Caco-2 (cell line): ENCODE measurements at regions not wholly inside any gene's neighbourhood (a gene's known extent, or its start where the extent isn't known, plus 50 kb on each side); places are given as distances from the start of the nearest gene placed in this dataset.

Experiments used
- BruUV-seq: library from RNA; stranded (reverse); fragments of 400-500 nt; replicated peaks from 2 replicates; lab custom pipeline; 2021; lab: Mats Ljungman, UMichigan
- CTCF ChIA-PET: fragments of 300-600 bp; sonication (Branson Sonifier 250); formaldehyde crosslinking; loops from one replicate; lab custom pipeline; 2022; ENCODE audit warnings: antibody characterized with exemption; lab: Charles Lee
- POLR2A ChIA-PET: fragments of 300-600 bp; sonication (Branson Sonifier 250); formaldehyde crosslinking; loops from one replicate; lab custom pipeline; 2022; ENCODE audit warnings: antibody characterized with exemption; lab: Charles Lee
- DNase-seq, 2 experiments: peaks; one replicate each; pipeline versions ENCODE4 v3.0.0 to v3.0.0-alpha.2; 2020 to 2022
- H3K27me3 ChIP-seq: replicated peaks from 2 replicates; pipeline ENCODE4 v1.6.0; 2011; ENCODE audit warnings: low read length; ENCODE audit not compliant: control insufficient read depth, insufficient read depth
- H3K36me3 ChIP-seq: 2 replicates; pipeline ENCODE4 v1.5.1; 2011; ENCODE audit warnings: low read length; ENCODE audit not compliant: control insufficient read depth, insufficient read depth
- H3K4me1 ChIP-seq: fragments of 250-450 bp; sonication (Bioruptor Pico); 2 replicates; pipeline ENCODE4 v1.5.1; 2020; ENCODE audit warnings: mild to moderate bottlenecking
- H3K4me3 ChIP-seq: 2 replicates; pipeline ENCODE4 v1.5.1; 2011; ENCODE audit warnings: low read depth, mild to moderate bottlenecking, control low read depth, low read length
- H3K9me3 ChIP-seq: fragments of 250-450 bp; sonication (Bioruptor Pico); 2 replicates; pipeline ENCODE4 v1.5.1; 2020; ENCODE audit warnings: mild to moderate bottlenecking, moderate library complexity
- H3K27ac Mint-ChIP-seq: one replicate; pipeline ENCODE4 v1.8.0; 2022; ENCODE audit warnings: mixed read lengths; ENCODE audit not compliant: unreplicated experiment
- H3K27me3 Mint-ChIP-seq: one replicate; pipeline ENCODE4 v1.8.0; 2022; ENCODE audit warnings: mixed read lengths; ENCODE audit not compliant: insufficient read depth, unreplicated experiment
- H3K36me3 Mint-ChIP-seq: one replicate; pipeline ENCODE4 v1.8.0; 2022; ENCODE audit warnings: mild to moderate bottlenecking, mixed read lengths; ENCODE audit not compliant: insufficient read depth, unreplicated experiment
- H3K4me1 Mint-ChIP-seq: one replicate; pipeline ENCODE4 v1.8.0; 2022; ENCODE audit warnings: low read depth, mixed read lengths; ENCODE audit not compliant: unreplicated experiment
- H3K4me3 Mint-ChIP-seq: one replicate; pipeline ENCODE4 v1.8.0; 2022; ENCODE audit warnings: mild to moderate bottlenecking, moderate library complexity, mixed read lengths; ENCODE audit not compliant: unreplicated experiment
- H3K9me3 Mint-ChIP-seq: one replicate; pipeline ENCODE4 v1.8.0; 2022; ENCODE audit warnings: mixed read lengths; ENCODE audit not compliant: unreplicated experiment
- intact Hi-C: fragments of 100-400 bp; cut with micrococcal nuclease; formaldehyde crosslinking; loops from one replicate; pipeline ENCODE4 v1.10.0; 2022; ENCODE audit not compliant: unreplicated experiment
- TF ChIP-seq, protein P1 (sequence below), 2 experiments: fragments of 200-600 bp in 1 of 2; IDR thresholded peaks; 1 replicate in 1 of 2; 2 replicates in 1 of 2; pipeline versions ENCODE4 v1.5.1 to v1.8.0; 2011 to 2022; ENCODE audit warnings: antibody characterized with exemption in 1 of 2, control low read depth in 1 of 2, inconsistent platforms in 1 of 2, low read depth in 1 of 2, low read length in 1 of 2, mild to moderate bottlenecking in 1 of 2, moderate library complexity in 1 of 2; ENCODE audit not compliant: insufficient read depth in 1 of 2, severe bottlenecking in 1 of 2, unreplicated experiment in 1 of 2

DNA sequence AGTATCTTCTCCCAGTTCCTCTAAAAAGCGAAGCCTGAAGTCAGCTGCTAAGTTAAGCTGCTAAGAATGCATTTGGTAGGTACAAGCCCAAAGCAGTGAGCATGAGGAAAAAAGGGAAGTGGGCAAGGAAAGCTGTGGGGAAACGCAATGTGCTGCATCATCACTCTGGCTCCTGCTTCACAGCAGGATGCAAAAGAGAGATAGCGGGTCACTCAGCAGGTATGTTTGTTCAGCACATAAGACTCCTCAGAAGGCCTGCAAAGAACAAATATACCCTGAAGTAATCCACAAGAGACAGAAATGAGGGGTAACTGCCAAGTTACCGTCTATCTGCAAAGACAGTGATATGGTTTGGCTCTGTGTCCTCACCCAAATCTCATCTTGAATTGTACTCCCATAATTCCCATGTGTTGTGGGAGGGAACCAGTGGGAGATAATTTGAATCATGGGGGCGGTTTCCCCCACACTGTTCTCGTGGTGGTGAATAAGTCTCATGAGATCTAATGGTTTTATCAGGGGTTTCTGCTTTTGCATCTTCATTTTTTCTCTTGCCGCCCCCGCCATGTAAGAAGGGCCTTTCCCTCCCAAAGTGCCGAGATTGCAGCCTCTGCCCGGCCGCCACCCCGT lies 127.4 kb upstream of the EGLN3 start:
- peak overlapping the region; percentile 11 for H3K27ac Mint-ChIP-seq

DNA sequence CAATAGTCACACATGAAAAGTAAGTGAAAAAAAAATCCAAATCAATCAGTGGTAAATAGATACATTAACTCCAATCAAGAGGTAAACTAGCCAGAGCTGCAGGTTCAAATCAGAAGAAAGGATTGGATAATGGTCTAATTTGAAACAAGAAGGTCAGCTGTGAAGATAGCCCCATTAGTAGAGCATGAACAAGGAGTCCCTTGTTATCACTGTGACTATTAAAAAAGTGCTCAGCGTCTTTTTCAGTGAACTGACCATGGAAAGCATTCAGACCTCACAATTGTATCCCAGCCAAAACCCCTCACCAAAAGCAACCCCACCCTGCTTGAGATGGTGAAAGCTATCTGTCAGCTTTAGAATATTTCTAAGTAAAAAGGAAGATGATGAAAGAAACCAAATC lies 125.0 kb upstream of the EGLN3 start:
- Mint-ChIP-seq H3K4me3 (no peak overlapping the region), H3K9me3 (peaks cover 20% of the 10 kb centered on the region), H3K27me3 (no peaks in the 10 kb centered on the region), H3K4me1 (peaks cover 11% of the 10 kb centered on the region), H3K36me3 (no peaks in the 10 kb centered on the region), H3K27ac (no peak overlapping the region)
- ChIA-PET CTCF (no interaction called here), POLR2A (no interaction called here)
- no peaks in the 10 kb centered on the region for H3K36me3 ChIP-seq
- no peaks in the 10 kb centered on the region for H3K9me3 ChIP-seq
- TF ChIP-seq, protein P1, sequence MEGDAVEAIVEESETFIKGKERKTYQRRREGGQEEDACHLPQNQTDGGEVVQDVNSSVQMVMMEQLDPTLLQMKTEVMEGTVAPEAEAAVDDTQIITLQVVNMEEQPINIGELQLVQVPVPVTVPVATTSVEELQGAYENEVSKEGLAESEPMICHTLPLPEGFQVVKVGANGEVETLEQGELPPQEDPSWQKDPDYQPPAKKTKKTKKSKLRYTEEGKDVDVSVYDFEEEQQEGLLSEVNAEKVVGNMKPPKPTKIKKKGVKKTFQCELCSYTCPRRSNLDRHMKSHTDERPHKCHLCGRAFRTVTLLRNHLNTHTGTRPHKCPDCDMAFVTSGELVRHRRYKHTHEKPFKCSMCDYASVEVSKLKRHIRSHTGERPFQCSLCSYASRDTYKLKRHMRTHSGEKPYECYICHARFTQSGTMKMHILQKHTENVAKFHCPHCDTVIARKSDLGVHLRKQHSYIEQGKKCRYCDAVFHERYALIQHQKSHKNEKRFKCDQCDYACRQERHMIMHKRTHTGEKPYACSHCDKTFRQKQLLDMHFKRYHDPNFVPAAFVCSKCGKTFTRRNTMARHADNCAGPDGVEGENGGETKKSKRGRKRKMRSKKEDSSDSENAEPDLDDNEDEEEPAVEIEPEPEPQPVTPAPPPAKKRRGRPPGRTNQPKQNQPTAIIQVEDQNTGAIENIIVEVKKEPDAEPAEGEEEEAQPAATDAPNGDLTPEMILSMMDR (IDR thresholded peaks at IDR 0.05; ENCODE audit: insufficient read depth in 1 of 2, low read depth in 1 of 2, low read length in 1 of 2, severe bottlenecking in 1 of 2, unreplicated experiment in 1 of 2), result no peak
- H3K4me3 ChIP-seq, result no peak overlapping the region
- no peak for DNase-seq
- BruUV-seq, result no TSS peak
- H3K27me3 ChIP-seq, result no peaks in the 10 kb centered on the region
- intact Hi-C loops, result no loop called here
- peaks cover 17% of the 10 kb centered on the region for H3K4me1 ChIP-seq

More for the DNA sequence above, 127.4 kb upstream of the EGLN3 start:
- POLR2A ChIA-PET, result no interaction called here
- Histone ChIP-seq H3K27me3 (no peaks in the 10 kb centered on the region), H3K36me3 (no peaks in the 10 kb centered on the region), H3K9me3 (no peaks in the 10 kb centered on the region), H3K4me1 (peaks cover 40% of the 10 kb centered on the region), H3K4me3 (no peak overlapping the region)
- intact Hi-C loops, result no loop called here
- Mint-ChIP-seq H3K4me1 (peaks cover 29% of the 10 kb centered on the region), H3K4me3 (no peak overlapping the region), H3K9me3 (peaks cover 2% of the 10 kb centered on the region), H3K27me3 (no peaks in the 10 kb centered on the region), H3K36me3 (no peaks in the 10 kb centered on the region)
- BruUV-seq, result no TSS peak
- CTCF ChIA-PET, result no interaction called here
- TF ChIP-seq, protein P1 (IDR thresholded peaks at IDR 0.05; ENCODE audit: insufficient read depth in 1 of 2, low read depth in 1 of 2, low read length in 1 of 2, severe bottlenecking in 1 of 2, unreplicated experiment in 1 of 2), result no peak
- peak in 1 of 2 experiments; percentile 14 for DNase-seq

DNA sequence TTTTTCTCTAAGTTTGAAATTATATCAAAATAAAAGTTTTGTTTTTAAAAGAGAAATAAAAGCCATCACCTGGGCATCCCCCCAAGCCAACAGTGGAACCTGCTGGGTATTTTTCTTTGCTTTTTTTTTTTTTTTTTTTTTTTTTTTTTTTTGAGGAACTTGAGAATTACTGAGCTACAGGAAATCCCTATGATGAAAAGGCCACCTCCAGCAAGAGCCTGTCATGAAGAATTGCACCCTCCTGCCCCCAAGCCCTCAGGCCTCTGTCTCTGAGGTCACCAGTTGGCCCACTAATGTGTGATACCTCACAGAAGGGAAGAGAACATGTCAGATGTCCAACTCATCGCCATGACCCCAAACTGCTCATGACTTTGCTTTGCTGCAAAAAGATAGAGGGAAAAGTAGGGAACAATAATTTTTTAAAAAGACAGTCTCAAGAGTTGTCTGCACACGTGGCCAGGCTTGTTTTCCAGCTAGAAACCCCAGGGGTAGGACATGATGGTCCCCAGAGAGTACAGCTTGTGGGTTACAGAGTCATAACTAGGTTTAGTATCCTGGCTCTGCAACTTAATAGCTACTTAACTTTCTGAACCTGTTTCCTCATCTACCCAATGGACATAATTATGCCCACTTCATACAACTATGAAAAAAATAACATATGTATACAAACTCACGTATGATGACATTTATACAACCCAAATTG lies 124.3 kb upstream of the EGLN3 start:
- no TSS peak for BruUV-seq
- H3K9me3 Mint-ChIP-seq, result peaks cover 20% of the 10 kb centered on the region
- H3K4me3 Mint-ChIP-seq, result no peak overlapping the region
- no peak for DNase-seq
- intact Hi-C loops, result no loop called here
- no peak overlapping the region for H3K4me3 ChIP-seq
- no peak overlapping the region for H3K27ac Mint-ChIP-seq
- no peaks in the 10 kb centered on the region for H3K9me3 ChIP-seq
- TF ChIP-seq, protein P1 (IDR thresholded peaks at IDR 0.05; ENCODE audit: insufficient read depth in 1 of 2, low read depth in 1 of 2, low read length in 1 of 2, severe bottlenecking in 1 of 2, unreplicated experiment in 1 of 2), result no peak
- no peaks in the 10 kb centered on the region for H3K27me3 Mint-ChIP-seq
- H3K4me1 ChIP-seq, result peaks cover 13% of the 10 kb centered on the region
- no peaks in the 10 kb centered on the region for H3K36me3 ChIP-seq
- H3K36me3 Mint-ChIP-seq, result no peaks in the 10 kb centered on the region
- CTCF ChIA-PET, result no interaction called here
- H3K4me1 Mint-ChIP-seq, result peaks cover 6% of the 10 kb centered on the region
- no peaks in the 10 kb centered on the region for H3K27me3 ChIP-seq
- POLR2A ChIA-PET, result no interaction called here
